ENCODE measurements at regions not wholly inside any gene's neighbourhood (a gene's known extent, or its start where the extent isn't known, plus 50 kb on each side); places are given as distances from the start of the nearest gene placed in this dataset.

DNA sequence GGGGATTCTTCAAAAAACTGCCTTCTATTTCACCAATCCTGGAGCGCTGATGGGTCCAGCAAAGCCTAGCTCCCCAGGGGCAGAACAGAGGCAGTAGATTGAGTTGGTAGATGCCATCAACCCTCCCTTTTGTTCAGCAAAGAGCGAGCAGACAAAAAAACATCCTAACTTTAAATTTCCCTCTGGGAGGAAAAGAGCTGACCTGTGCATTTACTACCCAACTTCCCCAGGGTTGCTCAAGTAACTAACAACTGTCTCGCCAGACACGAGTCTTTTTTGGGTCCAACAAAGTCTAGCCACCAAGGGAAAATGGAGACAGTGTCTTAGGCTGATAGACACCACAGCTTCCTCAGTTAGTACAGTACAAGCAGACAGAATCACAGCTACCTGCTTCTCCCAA lies 476.3 kb upstream of the GRIA1 start:
- TF ChIP-seq CREB1 (IDR thresholded peaks at IDR 0.05; ENCODE audit: low read depth), result no peak
- TF ChIP-seq, protein P1, sequence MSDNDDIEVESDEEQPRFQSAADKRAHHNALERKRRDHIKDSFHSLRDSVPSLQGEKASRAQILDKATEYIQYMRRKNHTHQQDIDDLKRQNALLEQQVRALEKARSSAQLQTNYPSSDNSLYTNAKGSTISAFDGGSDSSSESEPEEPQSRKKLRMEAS (IDR thresholded peaks at IDR 0.05), result no peak
- TF ChIP-seq TAF1 (IDR thresholded peaks at IDR 0.05; ENCODE audit: low read depth), result no peak
- TF ChIP-seq EP300 (IDR thresholded peaks at IDR 0.05; ENCODE audit: borderline replicate concordance), result no peak
- TF ChIP-seq, protein P2, sequence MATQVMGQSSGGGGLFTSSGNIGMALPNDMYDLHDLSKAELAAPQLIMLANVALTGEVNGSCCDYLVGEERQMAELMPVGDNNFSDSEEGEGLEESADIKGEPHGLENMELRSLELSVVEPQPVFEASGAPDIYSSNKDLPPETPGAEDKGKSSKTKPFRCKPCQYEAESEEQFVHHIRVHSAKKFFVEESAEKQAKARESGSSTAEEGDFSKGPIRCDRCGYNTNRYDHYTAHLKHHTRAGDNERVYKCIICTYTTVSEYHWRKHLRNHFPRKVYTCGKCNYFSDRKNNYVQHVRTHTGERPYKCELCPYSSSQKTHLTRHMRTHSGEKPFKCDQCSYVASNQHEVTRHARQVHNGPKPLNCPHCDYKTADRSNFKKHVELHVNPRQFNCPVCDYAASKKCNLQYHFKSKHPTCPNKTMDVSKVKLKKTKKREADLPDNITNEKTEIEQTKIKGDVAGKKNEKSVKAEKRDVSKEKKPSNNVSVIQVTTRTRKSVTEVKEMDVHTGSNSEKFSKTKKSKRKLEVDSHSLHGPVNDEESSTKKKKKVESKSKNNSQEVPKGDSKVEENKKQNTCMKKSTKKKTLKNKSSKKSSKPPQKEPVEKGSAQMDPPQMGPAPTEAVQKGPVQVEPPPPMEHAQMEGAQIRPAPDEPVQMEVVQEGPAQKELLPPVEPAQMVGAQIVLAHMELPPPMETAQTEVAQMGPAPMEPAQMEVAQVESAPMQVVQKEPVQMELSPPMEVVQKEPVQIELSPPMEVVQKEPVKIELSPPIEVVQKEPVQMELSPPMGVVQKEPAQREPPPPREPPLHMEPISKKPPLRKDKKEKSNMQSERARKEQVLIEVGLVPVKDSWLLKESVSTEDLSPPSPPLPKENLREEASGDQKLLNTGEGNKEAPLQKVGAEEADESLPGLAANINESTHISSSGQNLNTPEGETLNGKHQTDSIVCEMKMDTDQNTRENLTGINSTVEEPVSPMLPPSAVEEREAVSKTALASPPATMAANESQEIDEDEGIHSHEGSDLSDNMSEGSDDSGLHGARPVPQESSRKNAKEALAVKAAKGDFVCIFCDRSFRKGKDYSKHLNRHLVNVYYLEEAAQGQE (IDR thresholded peaks at IDR 0.05; ENCODE audit: low read depth), result no peak
- no peak for TF ChIP-seq ZBTB7A (IDR thresholded peaks at IDR 0.05; ENCODE audit: low read depth)
- TF ChIP-seq, protein P3, sequence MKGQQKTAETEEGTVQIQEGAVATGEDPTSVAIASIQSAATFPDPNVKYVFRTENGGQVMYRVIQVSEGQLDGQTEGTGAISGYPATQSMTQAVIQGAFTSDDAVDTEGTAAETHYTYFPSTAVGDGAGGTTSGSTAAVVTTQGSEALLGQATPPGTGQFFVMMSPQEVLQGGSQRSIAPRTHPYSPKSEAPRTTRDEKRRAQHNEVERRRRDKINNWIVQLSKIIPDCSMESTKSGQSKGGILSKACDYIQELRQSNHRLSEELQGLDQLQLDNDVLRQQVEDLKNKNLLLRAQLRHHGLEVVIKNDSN (IDR thresholded peaks at IDR 0.05), result no peak
- TF ChIP-seq RAD21 (IDR thresholded peaks at IDR 0.05; ENCODE audit: low read depth), result no peak
- no peak for TF ChIP-seq FOXM1 (IDR thresholded peaks at IDR 0.05; ENCODE audit: borderline replicate concordance, low read depth)
- no peak for TF ChIP-seq EGR1 (IDR thresholded peaks at IDR 0.05)

All from Ishikawa (cell line).